Activated CD4-positive, alpha-beta T cell treated with anti-CD3 and anti-CD28 coated beads for 4 hours (primary cell): ENCODE measurements at regions not wholly inside any gene's neighbourhood (a gene's known extent, or its start where the extent isn't known, plus 50 kb on each side); places are given as distances from the start of the nearest gene placed in this dataset.

Source experiments
- DNase-seq, 2 donors: peaks; one replicate each; pipeline ENCODE4 v3.0.0-alpha.2; 2020

- DNase-seq: no peak
These were observed 363.9 kb upstream of the MEF2C start for GRCh38 chr5:89246864-89247263.

- DNase-seq: no peak
These were observed 363.3 kb upstream of the MEF2C start for GRCh38 chr5:89246252-89246651.

GRCh38 chr5:89243611-89244010 lies 360.6 kb upstream of the MEF2C start:
- no peak for DNase-seq

GRCh38 chr5:89241186-89241585 lies 358.2 kb upstream of the MEF2C start:
- DNase-seq: no peak

- DNase-seq: no peak
These were observed 353.9 kb upstream of the MEF2C start for GRCh38 chr5:89236900-89237299.

GRCh38 chr5:89233462-89233861 lies 350.5 kb upstream of the MEF2C start:
- DNase-seq: no peak

- no peak for DNase-seq
These were observed 349.2 kb upstream of the MEF2C start for GRCh38 chr5:89232139-89232603.

GRCh38 chr5:89230178-89230577 lies 347.2 kb upstream of the MEF2C start:
- no peak for DNase-seq

GRCh38 chr5:89229331-89230070 lies 346.5 kb upstream of the MEF2C start:
- no peak for DNase-seq

- no peak for DNase-seq
These were observed 345.4 kb upstream of the MEF2C start for GRCh38 chr5:89228355-89228754.

GRCh38 chr5:89218364-89218763 lies 335.4 kb upstream of the MEF2C start:
- no peak for DNase-seq

GRCh38 chr5:89216606-89217005 lies 333.6 kb upstream of the MEF2C start:
- no peak for DNase-seq

- DNase-seq: no peak
These were observed 330.6 kb upstream of the MEF2C start for GRCh38 chr5:89213573-89213972.

- DNase-seq: no peak
These were observed 328.9 kb upstream of the MEF2C start for GRCh38 chr5:89211836-89212235.

GRCh38 chr5:89208811-89209210 lies 325.8 kb upstream of the MEF2C start:
- no peak for DNase-seq

- DNase-seq: no peak
These were observed 325.4 kb upstream of the MEF2C start for GRCh38 chr5:89208392-89208791.

GRCh38 chr5:89204756-89205155 lies 321.8 kb upstream of the MEF2C start:
- no peak for DNase-seq

GRCh38 chr5:89203611-89204010 lies 320.6 kb upstream of the MEF2C start:
- no peak for DNase-seq

GRCh38 chr5:89200899-89201298 lies 317.9 kb upstream of the MEF2C start:
- DNase-seq: no peak

GRCh38 chr5:89199306-89199705 lies 316.3 kb upstream of the MEF2C start:
- DNase-seq: no peak

GRCh38 chr5:89191374-89191773 lies 308.4 kb upstream of the MEF2C start:
- no peak for DNase-seq

- no peak for DNase-seq
These were observed 307.7 kb upstream of the MEF2C start for GRCh38 chr5:89190515-89191265.

- no peak for DNase-seq
These were observed 305.0 kb upstream of the MEF2C start for GRCh38 chr5:89187883-89188465.

- DNase-seq: no peak
These were observed 304.3 kb upstream of the MEF2C start for GRCh38 chr5:89187268-89187667.
